Stomach (tissue), 8 donors: ENCODE measurements at regions not wholly inside any gene's neighbourhood (a gene's known extent, or its start where the extent isn't known, plus 50 kb on each side); places are given as distances from the start of the nearest gene placed in this dataset.

Experiments used
- DNase-seq, 2 donors: peaks; one replicate each; pipeline versions ENCODE4 v3.0.0 to v3.0.0-alpha.2; 2013 to 2019
- H3K27ac ChIP-seq, 5 donors: fragments of 200-600 bp in 4 of 5; sonication (generic) in 4 of 5; one replicate each; pipeline ENCODE4 v1.5.1; 2013 to 2019; ENCODE audit warnings: mild to moderate bottlenecking in 1 of 5, moderate library complexity in 1 of 5
- H3K27me3 ChIP-seq, 3 donors: fragments of 200-600 bp; sonication (generic); one replicate each; pipeline ENCODE4 v1.5.1; 2017 to 2019; ENCODE audit warnings: mixed run types in 1 of 3
- H3K36me3 ChIP-seq, 4 donors: fragments of 200-600 bp; sonication (generic); 1 replicate in 3 of 4; 2 replicates in 1 of 4; pipeline ENCODE4 v1.5.1; 2016 to 2019
- H3K4me1 ChIP-seq, 4 donors: fragments of 200-600 bp; sonication (generic); one replicate each; pipeline ENCODE4 v1.5.1; 2016 to 2019
- H3K4me3 ChIP-seq, 4 donors: fragments of 200-600 bp; sonication (generic) in 3 of 4; one replicate each; pipeline ENCODE4 v1.5.1; 2016 to 2019; ENCODE audit warnings: mild to moderate bottlenecking in 1 of 4
- H3K9me3 ChIP-seq, 4 donors: fragments of 200-600 bp; sonication (generic); one replicate each; pipeline ENCODE4 v1.5.1; 2016 to 2019
- EP300 ChIP-seq: sonication (generic); formaldehyde crosslinking; IDR thresholded peaks from one replicate; pipeline ENCODE4 v1.6.1; 2017; ENCODE audit warnings: antibody characterized with exemption
- POLR2A ChIP-seq, 4 donors: fragments of 450-650 bp; IDR thresholded peaks; one replicate each; pipeline ENCODE4 v1.6.1; 2016; ENCODE audit warnings: antibody characterized with exemption in 4 of 4, control low read depth in 2 of 4, mild to moderate bottlenecking in 1 of 4, moderate library complexity in 1 of 4
- POLR2AphosphoS5 ChIP-seq, 3 donors: sonication (generic); formaldehyde crosslinking; IDR thresholded peaks; one replicate each; pipeline ENCODE4 v1.6.1; 2016; ENCODE audit warnings: antibody characterized with exemption in 3 of 3
- WGBS, 5 donors: extraction: QIAGEN DNeasy Blood & Tissue Kit in 3 of 5; methylation state at CpG; one replicate each; pipeline versions ENCODE4 v1.1.5 to v1.1.7; 2013 to 2018; 5-methylcytosine and 5-hydroxymethylcytosine counted together
- intact Hi-C: fragments of 100-400 bp; cut with DNase I; formaldehyde crosslinking; loops from one replicate; pipeline ENCODE4 v1.15.1; 2023; ENCODE audit warnings: low total_unique reads
- TF ChIP-seq, protein P1 (sequence below), 7 experiments: fragments of 450-650 bp in 4 of 7; fragments of 200-600 bp in 3 of 7; sonication (generic) in 3 of 7; IDR thresholded peaks; one replicate each; pipeline ENCODE4 v1.5.1; 2016 to 2019; ENCODE audit warnings: antibody characterized with exemption in 7 of 7, control low read depth in 2 of 7, mild to moderate bottlenecking in 1 of 7
- donor health status: healthy with polysubstance abuse.
- donor health status: Bipolar disorder and iron deficiency.
- donor health status: healthy.

DNA sequence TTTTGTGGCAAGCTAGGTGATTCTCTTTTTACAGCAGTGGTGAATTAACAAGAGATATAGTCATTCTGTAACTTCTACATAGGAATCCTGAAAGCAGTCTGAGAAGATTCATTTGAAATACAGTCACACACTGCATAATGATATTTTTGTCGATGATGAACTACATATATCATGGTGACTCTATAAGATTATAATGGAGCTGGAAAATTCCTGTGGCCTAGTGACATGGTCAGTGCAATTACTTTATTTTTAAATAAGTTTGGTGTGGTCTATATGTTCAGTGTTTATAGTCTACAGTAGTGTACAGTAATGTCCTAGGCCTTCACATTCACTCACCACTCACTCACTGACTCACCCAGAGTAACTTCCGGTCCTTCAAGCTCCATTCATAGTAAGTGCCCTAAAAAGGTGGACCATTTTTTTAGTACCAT is 511.4 kb upstream of the MCTP2 start:
- Histone ChIP-seq H3K27me3 (no peaks in the 10 kb centered on the region), H3K36me3 (no peaks in the 10 kb centered on the region), H3K4me3 (no peak overlapping the region), H3K9me3 (no peaks in the 10 kb centered on the region), H3K27ac (no peak overlapping the region), H3K4me1 (no peaks in the 10 kb centered on the region)
- 93 to 96% (median 95%) methylated on average over 2 of the region's 2 CpGs for WGBS, 5 donors
- intact Hi-C loops, result no loop called here
- no peak for DNase-seq
- no peak for TF ChIP-seq POLR2A (IDR thresholded peaks at IDR 0.05)
- no peak for TF ChIP-seq POLR2AphosphoS5 (IDR thresholded peaks at IDR 0.05)
- TF ChIP-seq, protein P1, sequence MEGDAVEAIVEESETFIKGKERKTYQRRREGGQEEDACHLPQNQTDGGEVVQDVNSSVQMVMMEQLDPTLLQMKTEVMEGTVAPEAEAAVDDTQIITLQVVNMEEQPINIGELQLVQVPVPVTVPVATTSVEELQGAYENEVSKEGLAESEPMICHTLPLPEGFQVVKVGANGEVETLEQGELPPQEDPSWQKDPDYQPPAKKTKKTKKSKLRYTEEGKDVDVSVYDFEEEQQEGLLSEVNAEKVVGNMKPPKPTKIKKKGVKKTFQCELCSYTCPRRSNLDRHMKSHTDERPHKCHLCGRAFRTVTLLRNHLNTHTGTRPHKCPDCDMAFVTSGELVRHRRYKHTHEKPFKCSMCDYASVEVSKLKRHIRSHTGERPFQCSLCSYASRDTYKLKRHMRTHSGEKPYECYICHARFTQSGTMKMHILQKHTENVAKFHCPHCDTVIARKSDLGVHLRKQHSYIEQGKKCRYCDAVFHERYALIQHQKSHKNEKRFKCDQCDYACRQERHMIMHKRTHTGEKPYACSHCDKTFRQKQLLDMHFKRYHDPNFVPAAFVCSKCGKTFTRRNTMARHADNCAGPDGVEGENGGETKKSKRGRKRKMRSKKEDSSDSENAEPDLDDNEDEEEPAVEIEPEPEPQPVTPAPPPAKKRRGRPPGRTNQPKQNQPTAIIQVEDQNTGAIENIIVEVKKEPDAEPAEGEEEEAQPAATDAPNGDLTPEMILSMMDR (IDR thresholded peaks at IDR 0.05), result no peak
- TF ChIP-seq EP300, result no peak

DNA sequence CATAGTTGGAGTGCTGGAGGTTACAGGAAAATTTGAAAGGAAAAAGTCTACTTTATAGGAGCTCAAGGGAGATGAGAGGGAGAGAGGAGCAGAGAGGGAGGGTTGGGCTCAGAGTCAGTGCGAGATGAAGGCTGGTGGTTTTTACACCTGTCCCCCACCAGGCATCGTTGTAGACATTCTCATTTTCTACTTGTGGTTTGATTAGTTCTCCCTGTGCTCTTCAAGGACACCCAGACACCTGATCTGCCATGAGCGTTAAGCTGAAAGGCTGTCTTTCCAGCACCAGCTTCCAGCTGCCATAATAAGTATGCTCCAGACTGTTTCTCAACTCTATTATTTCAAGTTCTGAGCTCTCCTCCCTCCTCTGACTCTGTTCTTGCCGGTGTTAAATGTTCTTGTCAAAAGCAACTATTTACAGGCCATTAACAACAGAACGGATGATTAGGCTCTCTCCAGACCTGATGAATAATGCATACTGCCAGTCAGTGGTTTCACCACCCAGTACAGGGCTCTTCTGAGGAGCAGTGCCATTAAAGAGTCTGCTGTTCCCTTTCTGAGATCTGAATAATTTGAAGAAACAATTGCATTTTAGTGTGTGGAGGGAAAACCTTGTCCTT is 514.6 kb upstream of the MCTP2 start:
- Histone ChIP-seq H3K36me3 (no peaks in the 10 kb centered on the region), H3K4me1 (no peaks in the 10 kb centered on the region), H3K27me3 (no peaks in the 10 kb centered on the region), H3K4me3 (no peak overlapping the region), H3K9me3 (no peaks in the 10 kb centered on the region), H3K27ac (no peak overlapping the region)
- no peak for DNase-seq
- 49 to 63% (median 55%) methylated on average over 5 of the region's 5 CpGs for WGBS, 5 donors
- intact Hi-C loops, result no loop called here
- no peak for TF ChIP-seq POLR2A (IDR thresholded peaks at IDR 0.05)
- TF ChIP-seq, protein P1 (IDR thresholded peaks at IDR 0.05), result no peak
- no peak for TF ChIP-seq EP300
- TF ChIP-seq POLR2AphosphoS5 (IDR thresholded peaks at IDR 0.05), result no peak

DNA sequence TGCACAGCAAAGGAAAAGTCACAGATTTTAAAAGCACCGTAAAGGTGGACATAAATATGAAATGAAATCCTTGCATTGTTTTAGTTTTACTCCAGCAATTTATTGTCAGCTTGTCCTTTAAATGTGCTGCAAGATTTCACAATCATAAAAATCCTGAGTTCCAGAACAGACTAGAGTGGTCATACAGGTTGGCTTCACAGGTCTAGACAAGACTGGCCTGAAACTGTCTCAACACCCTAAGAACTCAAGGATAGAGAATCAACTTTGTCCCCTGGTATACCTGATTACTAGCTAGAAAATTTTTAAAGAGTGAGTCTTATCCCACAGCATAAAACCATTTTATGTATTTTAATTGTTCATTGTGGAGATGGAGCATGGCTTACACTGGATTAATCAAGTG is 521.7 kb upstream of the MCTP2 start:
- H3K4me3 ChIP-seq, result no peak overlapping the region
- H3K36me3 ChIP-seq, result no peaks in the 10 kb centered on the region
- no peaks in the 10 kb centered on the region for H3K27me3 ChIP-seq
- 80 to 98% (median 94%) methylated on average over 1 of the region's 1 CpG for WGBS, 5 donors
- intact Hi-C loops, result no loop called here
- TF ChIP-seq POLR2A (IDR thresholded peaks at IDR 0.05) (no peak), EP300 (no peak), POLR2AphosphoS5 (IDR thresholded peaks at IDR 0.05) (no peak)
- TF ChIP-seq, protein P1 (IDR thresholded peaks at IDR 0.05), result no peak
- H3K27ac ChIP-seq, result no peak overlapping the region
- DNase-seq, result no peak
- H3K9me3 ChIP-seq, result no peaks in the 10 kb centered on the region
- no peaks in the 10 kb centered on the region for H3K4me1 ChIP-seq

DNA sequence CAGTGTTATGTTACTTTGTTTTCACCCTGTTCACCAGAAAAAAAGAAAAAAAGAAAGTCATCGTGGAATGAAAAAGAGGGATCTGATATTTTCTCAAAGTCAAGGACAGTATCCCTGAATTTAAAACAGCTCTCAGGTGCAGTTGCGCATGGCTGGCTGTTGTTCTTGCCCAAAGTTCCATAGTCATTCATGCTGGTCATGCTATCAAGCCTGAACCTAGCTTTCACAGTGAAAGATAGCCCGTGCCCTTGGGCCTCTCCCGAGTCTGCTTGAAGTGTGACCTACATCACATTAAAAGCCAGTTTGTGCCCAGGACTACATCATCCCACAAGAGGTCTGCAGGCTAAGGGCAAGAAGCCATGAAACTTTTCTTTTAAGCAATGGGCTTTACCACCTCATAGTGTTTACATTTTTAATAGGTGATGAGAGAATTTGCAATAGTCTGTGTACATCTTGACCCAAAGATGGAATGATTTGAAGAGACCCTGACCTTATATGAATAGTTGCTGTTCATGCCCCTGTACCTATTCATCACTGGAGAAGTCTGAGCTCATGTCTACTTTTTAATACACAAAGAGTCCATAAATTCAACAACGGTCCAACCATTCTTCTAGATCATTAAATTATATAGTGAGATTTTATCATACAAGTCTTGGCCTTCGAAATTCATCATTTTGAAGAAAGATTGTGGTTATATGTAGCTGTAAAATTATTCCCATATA is 522.5 kb upstream of the MCTP2 start:
- H3K27me3 ChIP-seq, result no peaks in the 10 kb centered on the region
- H3K9me3 ChIP-seq, result no peaks in the 10 kb centered on the region
- no peak overlapping the region for H3K4me3 ChIP-seq
- no peak for DNase-seq
- no peaks in the 10 kb centered on the region for H3K4me1 ChIP-seq
- H3K36me3 ChIP-seq, result no peaks in the 10 kb centered on the region
- intact Hi-C loops, result no loop called here
- WGBS, 5 donors, result 70 to 84% (median 80%) methylated on average over 6 of the region's 6 CpGs
- H3K27ac ChIP-seq, result no peak overlapping the region
- TF ChIP-seq EP300 (no peak), POLR2AphosphoS5 (IDR thresholded peaks at IDR 0.05) (no peak), POLR2A (IDR thresholded peaks at IDR 0.05) (no peak)
- TF ChIP-seq, protein P1 (IDR thresholded peaks at IDR 0.05), result no peak
